GM19397 (cell line): ENCODE measurements at regions not wholly inside any gene's neighbourhood (a gene's known extent, or its start where the extent isn't known, plus 50 kb on each side); places are given as distances from the start of the nearest gene placed in this dataset.
A peak's percentile ranks its signal among the peaks of the same experiment; 100 is the strongest.
"Not testable (repeated sequence)": the region's sequence is repeated elsewhere in the genome, so short reads cannot be mapped to it uniquely, and the experiment has no call there.

Experiments
- ATAC-seq: cut with Tn5 transposase; IDR thresholded peaks from one replicate; pipeline ENCODE4 v1.9.1; 2021; ENCODE audit warnings: mild to moderate bottlenecking, moderate library complexity; ENCODE audit not compliant: unreplicated experiment

DNA sequence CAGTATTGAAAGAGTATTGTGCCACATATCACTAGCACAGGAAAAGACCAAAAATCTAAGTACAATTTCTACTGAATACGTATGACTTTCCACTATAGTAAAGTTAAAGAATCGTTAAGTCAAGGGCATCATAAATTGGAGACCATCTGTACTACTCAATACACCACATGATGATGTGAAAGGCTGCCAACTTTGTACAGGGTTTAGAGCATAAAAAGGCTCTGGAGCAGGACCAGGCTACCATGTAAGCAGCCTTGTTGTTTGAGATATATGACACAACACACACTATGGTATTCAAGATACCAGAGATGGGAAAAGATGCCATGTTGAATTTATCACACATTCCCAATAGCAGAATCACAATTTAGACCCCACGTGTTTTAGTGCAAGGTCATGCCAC, 294.9 kb upstream of the TRPC5 start:
- no peak for ATAC-seq

DNA sequence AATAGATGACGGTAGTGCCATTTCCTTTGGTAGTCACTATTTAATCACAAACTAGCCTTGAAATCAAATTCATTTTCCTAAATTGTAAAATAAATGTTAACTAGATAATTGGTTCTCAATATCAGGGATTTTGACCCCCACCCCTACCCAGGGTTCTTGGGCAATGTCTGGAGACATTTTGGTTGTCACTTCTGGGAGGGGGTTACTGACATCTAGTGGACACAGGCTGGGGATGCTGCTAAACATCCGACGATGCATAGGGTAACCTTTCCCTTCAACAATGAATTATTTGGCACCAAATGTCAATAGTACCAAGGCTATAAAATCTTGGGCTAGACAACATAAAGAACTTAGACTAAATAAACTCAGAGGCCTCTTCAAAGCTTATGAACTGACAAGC, 285.8 kb upstream of the TRPC5 start:
- no peak for ATAC-seq

DNA sequence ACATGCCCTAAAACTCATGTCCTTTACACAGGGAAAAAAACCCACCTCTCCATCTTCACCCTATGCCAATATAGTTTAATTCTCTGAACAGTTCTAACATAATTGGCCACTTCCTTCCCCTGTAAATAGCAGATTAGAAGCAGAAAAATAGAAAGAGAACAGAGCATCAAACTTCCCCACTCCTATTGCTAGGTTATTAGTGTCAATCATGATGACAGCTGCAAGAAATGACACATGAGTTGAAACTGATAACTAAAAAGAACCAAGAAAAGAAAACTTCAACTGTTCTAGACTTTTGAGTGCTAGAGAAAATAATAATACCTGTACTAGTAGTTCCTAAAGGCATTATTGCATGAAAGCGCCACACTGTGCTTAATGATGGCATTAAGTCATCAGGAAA, 284.5 kb upstream of the TRPC5 start:
- ATAC-seq: no peak

DNA sequence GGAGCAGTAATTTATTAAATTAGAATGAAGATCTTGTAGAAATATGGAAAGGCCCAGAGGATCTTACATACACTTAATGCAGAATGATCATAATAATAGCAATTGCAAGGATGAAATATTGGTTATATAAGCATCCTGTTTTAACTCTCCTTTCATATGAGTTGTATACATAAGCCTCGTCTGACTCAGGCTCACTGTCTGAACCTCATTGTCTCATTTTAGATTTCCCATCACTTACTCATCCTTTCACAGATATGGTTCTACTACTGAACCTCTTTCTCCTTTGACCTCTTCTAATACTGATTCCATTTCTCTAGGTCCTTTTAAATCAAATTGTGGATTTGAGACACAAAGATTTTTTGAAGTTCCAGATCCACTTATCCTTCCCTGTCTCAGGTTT, 277.3 kb upstream of the TRPC5 start:
- no peak for ATAC-seq

DNA sequence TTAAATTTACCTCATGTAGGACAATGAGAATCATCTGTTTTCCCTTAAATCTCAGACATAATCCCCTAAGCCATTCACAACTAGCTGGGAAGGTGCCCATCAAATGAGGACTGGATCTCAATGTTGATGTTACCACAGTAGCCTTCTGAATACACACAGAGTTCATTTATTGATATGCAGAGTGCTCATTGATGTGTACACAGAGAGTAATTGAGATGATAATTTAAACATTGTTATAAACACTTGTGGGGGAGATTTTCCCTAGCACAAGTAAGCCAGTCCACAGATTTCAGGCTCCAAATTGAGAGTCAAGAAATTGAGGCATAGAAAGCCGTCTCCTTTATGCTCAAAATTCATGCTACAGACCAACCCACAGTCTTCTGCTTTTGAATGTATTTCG, 273.4 kb upstream of the TRPC5 start:
- no peak for ATAC-seq

DNA sequence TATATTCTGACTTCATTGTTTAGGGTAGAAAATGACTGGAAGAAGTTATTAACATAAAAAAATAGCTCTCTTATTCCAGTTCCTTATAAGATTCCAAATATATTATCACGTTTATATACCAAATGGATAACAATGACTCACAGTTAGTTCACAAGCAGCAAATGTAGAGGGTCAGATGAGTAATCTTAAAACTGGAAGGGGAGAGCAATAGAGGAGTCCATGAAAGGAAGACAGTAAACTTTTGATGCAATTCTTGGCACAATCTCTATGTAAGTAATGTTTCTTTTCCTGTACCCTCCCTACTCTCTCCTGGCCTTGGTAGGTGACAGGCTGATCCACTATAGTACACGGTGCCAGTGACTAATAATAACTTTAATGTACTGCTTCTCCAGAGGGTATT, 259.0 kb upstream of the TRPC5 start:
- no peak for ATAC-seq

DNA sequence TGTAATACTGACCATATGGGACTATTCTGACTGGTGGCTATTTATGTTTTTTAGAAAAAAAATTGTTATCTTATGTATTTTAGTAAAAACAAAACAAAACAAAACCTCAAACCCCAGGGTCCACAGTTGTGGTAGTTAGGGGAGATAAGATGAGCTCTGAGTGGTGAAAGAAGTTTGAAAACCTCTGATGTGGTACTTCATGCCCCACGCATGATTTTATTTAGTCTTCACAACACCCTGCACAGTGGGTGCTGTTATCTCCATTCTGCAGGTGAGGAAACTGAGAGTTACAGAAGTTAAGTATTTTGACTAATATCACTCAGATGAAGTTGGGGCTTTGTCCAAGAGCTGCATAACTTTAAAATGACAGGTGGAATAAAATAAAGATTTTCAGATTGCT, 230.6 kb upstream of the TRPC5 start:
- no peak for ATAC-seq

DNA sequence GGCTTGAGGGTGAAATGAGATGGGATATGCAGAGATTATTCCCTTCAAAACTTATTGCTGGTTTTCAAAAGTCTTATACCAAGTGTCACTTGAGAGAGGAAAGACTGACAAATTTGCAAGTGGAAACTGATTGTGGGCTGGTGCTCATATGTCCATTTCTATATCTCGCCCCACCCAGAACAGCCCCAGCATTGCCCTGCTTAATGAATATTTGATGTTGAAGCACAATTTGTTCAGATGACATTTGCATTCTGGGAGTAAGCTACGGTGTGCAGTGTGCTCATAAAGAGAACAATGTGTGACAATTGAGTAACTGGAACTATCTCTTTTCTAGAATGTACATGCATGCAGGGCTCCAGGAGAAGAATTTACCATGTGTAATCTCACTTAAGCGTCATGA, 223.5 kb upstream of the TRPC5 start:
- ATAC-seq: no peak

DNA sequence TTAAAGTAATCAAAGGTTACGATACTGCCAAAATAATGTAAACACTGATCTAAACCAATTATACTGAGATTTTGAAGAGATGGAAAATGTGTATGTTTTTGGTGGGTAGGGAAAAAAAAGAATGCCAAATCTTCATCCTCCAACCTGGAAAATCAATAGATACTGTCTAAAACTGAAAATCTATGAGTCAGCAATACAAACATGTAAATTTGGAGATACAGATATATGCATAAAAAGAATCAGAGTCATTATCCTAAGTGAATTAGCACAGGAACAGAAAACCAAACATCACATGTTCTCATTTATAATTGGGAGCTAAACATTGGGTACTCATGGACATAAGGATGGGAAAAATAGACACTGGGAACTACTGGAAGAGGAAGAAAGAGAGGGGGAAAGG, 197.4 kb upstream of the TRPC5 start:
- no peak for ATAC-seq

DNA sequence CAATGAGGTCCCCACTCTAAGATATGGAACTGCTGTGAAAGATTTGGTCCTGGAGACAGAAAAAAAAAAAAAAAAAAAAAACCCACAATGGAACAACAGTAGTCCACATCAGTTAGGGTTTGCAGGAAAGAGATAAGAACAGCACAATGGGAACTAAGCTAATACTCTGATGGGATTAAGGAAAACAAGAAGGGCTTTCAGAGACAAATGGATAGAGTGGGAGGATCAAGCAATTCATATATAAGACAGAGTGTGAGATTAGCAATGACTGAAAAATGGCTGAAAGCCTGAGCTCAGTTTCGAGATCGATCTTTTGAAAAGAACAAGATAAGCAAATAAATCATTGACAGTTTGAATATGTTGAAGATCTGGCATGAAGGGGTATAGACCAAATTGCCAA, 188.4 kb upstream of the TRPC5 start:
- ATAC-seq: no peak

DNA sequence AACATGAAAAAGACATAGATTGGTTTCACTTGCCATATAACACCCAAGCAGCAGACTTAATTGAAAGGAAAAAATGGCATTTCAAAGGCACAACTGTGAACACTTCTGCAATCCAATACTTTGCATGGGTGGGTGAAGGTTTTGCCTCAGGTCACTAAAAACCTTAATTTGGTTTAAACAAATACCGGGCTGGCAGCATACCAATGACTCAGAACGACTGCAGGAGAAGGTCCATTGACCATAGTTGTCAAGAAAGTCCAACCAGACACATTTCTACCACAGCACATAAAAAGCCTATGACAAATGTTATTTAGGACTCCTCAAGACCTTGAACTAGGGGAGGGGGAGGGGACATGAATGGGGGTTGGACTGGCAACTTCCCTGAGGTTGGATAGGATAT, 183.6 kb upstream of the TRPC5 start:
- ATAC-seq: no peak

DNA sequence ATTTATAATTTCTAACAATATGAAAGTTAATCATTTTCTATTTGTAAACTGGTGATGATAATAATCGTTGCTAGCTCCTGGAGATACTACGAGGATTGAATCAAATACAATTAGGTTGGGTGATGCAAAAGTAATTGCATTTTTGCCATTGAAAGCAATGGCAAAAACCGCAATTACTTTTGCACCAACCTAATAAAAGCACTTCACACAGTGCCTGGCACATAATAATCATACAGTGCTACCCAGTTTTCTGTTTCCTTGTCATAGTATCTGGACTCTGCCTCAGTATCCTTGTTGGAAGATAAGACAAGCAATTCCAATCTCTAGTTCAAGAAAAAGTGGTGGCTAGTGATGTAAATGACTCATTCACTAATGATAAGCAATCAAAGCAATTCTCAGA, 176.8 kb upstream of the TRPC5 start:
- ATAC-seq: no peak

DNA sequence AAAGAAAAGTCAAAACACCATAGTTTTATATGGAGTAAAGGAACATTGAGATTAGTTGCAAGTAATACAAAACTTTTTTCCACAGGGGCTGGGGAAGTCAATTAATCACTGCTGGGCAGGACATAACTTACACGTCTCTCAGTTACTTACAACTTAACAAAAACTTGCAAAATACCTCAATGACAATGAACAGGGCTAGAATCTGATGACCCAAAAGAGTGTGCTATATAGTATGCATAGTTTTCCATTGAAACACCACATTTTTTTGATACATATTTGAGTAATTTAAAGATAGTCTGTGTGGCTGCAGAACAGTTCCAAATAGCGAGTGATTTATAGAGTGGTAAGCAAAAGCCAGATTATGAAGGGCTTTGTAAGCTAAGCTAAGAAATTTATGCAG, 172.3 kb upstream of the TRPC5 start:
- ATAC-seq: no peak

DNA sequence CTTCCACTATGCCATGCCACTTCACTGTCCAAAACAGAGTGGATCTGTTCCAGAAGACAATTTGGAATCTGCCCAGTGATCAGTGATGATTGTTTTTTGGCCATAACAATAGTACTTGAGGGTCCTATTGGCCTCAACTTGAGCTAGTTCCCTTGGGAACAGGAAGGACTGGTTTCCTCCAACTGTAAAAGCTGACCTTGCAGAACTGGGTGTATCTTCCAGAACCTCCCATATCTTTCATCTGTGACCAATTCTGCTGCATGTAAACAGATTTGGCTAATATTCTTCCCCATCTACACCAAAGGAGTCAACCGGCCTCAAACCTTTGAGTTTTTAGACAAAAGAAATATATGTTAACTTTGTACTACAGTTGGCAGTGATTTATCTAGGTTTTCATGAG, 165.1 kb upstream of the TRPC5 start:
- ATAC-seq: no peak

DNA sequence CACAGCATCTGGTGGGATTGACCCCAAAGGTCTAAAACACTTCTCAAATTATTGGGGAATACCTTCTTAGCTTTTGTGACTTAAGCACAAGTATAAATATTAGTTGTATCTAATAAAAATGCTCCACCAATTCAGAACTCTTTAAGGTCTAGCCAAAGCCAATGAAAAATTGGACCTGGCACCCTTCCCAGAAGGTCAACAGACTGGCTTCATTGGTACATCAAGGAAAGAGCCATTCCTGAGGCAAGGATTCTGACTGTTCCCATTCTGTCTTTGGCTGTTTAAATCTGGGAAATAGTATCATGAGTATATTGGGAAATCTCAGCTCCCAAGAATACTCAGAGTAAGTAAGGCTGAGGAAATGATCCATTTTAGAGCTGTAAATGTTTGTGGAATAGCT, 153.0 kb upstream of the TRPC5 start:
- ATAC-seq: no peak

DNA sequence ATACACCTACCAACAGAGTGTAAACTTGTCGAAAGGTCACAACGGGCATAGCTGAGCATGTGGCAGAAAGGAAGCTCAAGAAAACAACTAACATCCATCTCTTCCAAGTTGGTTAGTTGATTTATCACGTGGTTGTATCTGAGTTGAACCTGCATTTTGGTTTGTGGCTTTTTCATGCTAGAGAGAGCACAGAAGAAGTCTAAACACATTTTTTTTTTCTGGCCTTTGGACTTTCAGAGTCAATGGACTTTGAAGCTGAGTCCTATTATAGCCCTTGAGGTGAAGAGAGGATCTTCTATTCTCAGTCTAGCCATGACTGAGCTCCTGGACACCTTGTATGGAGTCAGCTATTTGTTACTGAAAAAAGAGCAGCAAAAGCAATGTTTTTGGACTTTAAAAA, 150.6 kb upstream of the TRPC5 start:
- ATAC-seq: peak; percentile 72

DNA sequence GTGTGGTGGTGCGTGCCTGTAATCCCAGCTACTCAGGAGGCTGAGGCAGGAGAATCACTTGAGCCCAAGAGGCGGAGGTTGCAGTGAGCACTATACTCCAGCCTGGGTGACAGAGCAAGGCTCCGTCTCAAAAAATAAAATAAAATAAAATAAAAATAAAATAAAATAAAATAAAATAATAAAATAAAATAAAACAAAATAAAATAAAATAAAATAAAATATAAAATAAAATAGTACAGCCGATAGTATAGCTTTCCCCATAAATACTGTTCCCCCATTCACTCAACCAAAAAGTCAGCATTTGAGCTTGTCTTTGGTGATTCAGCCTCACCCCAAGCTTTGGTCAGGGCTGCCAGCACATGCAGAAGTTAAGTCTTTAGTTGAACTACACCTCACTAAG, 144.2 kb upstream of the TRPC5 start:
- ATAC-seq: not testable (repeated sequence)

DNA sequence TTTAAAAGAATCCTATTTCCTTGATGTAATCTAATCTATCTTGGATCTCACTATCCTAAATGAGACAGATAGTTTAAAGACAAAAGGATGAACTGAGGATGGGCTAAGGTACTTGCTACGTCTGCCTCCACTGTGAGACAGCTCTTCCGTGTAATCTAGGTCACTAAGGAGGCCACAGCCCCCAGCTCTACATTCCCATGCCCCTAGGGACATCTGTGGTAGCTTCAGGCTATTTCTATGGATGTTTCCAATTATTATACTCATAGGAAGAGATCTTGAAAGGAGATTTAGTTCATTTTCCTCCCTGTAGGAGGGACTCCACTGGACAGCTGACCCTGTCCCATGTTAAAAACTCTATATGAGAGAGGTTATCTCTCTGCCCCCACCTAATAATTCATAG, 140.8 kb upstream of the TRPC5 start:
- ATAC-seq: no peak

DNA sequence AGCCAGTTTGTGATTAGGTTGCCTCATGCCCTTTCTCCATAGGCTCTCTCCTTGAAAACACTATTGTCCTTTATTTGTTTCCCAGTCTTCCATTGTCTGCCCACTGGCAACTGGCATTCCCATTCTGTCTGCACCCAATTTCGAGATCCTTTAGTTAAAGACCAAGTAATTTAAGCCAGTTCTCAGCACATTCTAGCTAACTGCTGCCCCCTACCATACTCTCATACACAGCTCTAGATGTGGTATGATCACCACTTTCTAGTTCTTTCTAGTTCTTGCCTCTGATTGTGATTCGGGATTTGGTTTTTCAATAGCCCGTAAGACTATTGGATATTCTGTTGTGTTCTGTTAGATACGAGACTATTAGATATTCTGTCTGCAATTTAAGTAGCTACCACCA, 135.8 kb upstream of the TRPC5 start:
- ATAC-seq: no peak

DNA sequence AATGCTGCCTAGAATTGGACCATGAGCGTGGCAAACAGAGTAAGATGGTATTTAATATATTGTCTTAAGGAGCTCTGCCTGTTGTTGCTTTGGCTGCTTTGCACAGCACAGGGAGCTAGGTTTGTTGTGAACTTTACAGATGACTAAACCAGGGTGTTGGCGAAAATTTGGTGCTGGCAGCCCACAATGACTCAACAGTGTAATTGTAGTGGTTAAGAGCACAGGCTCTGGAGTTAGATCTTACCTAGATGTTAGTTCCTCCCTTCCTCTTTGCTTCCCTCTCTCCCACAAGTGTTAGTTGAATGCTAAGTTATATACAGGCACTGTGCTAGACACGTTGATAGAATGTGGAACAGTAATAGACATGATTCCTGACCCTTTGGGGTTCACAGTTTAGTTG, 128.9 kb upstream of the TRPC5 start:
- no peak for ATAC-seq

DNA sequence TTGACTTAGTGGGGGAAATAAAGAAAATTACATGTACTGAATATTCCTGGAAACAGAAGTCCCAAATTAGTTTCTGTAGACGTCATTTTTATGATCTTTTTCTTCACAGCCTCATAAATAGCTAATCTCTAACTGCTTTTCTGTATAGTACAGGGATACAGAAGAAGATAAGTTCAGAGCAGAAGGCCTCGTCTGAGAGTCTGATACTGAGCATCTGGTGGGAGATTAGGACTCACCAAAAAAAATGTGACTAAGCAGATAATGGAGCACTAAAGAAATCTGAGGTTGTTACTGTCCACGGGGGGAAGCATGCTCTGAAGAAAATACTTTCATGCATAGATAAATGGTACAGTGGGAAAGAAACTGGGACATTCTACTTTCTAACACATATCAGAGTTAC, 115.3 kb upstream of the TRPC5 start:
- no peak for ATAC-seq

DNA sequence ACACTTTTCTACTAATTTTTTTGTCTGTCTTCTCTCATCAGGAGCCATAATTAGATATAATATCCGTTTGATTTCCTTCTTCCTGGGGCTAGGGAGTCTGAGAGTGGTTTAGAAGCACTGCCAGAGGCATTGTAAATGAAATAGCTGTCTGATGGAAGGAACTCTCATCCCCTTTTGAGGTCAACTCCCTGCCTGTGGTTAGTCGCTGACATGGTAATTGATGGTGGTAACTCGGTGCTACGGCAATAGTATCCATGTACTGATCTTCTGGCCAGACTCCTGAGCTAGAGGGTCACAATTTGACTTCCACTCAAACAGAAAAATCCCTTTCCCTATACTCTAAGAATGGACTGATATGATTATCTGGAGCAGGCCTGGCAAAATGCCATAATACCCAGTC, 108.1 kb upstream of the TRPC5 start:
- ATAC-seq: no peak

DNA sequence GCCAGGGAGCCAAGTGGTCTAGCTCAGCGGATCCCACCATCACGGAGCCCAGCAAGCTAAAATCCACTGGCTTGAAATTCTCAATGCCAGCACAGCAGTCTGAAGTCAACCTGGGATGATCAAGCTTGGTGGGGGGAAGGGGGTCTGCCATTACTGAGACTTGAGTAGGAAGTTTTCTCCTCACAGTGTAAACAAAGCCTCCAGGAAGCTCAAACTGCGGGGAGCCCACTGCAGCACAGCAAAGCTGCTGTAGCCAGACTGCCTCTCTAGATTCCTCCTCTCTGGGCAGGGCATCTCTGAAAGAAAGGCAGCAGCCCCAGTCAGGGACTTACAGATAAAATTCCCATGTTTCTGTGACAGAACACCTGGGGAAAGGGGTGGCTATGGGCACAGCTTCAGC, 98.8 kb upstream of the TRPC5 start:
- ATAC-seq: not testable (repeated sequence)

DNA sequence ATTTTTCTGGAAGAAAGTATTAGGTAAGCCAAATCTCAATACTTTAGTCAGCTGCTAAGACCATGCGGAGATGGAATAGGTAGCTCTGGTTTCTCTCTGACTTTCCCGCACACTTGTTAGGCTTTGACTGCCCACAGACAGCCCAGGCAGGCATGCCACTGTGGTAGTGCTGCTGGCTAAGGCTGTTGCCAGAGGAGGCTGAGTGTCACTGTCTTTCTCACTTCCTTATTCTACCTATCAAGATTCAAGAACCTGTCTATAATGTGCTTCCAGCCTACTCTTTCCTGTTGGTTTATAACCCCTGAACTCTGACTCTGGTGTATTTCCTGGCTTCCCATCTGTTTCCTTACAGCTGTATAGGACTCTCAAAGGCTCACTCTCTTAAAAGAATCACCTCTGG, 81.8 kb upstream of the TRPC5 start:
- no peak for ATAC-seq
